Activated naive CD4-positive, alpha-beta T cell treated with anti-CD3 and anti-CD28 coated beads, Interleukin-2, amount 10 ng/mL, durations not matched to agents 7 days and 5 days (primary cell): ENCODE measurements at regions not wholly inside any gene's neighbourhood (a gene's known extent, or its start where the extent isn't known, plus 50 kb on each side); places are given as distances from the start of the nearest gene placed in this dataset.
"Not testable (repeated sequence)": the region's sequence is repeated elsewhere in the genome, so short reads cannot be mapped to it uniquely, and the experiment has no call there.

Experiments used
- CTCF ChIA-PET: fragments of 350-600 bp; sonication (Branson Sonifier 250); formaldehyde crosslinking; loops from one replicate; lab custom pipeline; 2021; ENCODE audit warnings: antibody characterized with exemption; lab: Charles Lee
- DNase-seq: peaks from one replicate; pipeline ENCODE4 v3.0.0-alpha.2; 2020
- H3K27ac Mint-ChIP-seq: one replicate; pipeline ENCODE4 v1.8.0; 2021; ENCODE audit warnings: mild to moderate bottlenecking, moderate library complexity, mixed read lengths
- H3K27me3 Mint-ChIP-seq: one replicate; pipeline ENCODE4 v1.8.0; 2021; ENCODE audit warnings: mild to moderate bottlenecking, mixed read lengths
- H3K36me3 Mint-ChIP-seq: one replicate; pipeline ENCODE4 v1.8.0; 2021; ENCODE audit warnings: mixed read lengths
- H3K4me1 Mint-ChIP-seq: one replicate; pipeline ENCODE4 v1.8.0; 2021; ENCODE audit warnings: mixed read lengths
- H3K4me3 Mint-ChIP-seq: one replicate; pipeline ENCODE4 v1.8.0; 2021; ENCODE audit warnings: mild to moderate bottlenecking, moderate library complexity, mixed read lengths
- H3K9me3 Mint-ChIP-seq: one replicate; pipeline ENCODE4 v1.8.0; 2021; ENCODE audit warnings: mixed read lengths

DNA sequence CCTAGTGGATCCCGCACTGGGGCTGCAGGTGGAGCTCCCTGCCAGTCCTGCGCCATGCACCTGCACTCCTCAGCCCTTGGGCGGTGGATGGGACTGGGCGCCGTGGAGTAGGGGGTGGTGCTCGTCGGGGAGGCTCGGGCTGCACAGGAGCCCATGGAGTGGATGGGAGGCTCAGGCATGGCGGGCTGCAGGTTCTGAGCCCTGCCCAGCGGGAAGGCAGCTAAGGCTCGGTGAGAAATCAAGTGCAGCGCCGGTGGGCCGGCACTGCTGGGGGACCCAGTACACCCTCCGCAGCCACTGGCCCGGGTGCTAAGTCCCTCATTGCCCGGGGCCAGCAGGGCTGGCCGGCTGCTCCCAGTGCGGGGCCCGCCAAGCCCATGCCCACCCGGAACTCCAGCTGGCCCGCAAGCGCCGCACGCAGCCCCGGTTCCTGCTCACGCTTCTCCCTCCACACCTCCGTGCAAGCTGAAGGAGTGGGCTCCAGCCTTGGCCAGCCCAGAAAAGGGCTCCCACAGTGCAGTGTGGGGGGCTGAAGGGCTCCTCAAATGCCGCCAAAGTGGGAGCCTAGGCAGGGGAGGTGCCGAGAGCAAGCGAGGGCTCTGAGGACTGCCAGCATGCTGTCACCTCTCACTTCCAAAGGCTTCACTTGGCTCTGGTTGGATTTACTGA is 342.5 kb downstream of the KCNN2 start:
- H3K4me1 Mint-ChIP-seq, H3K27ac Mint-ChIP-seq, H3K27me3 Mint-ChIP-seq, DNase-seq, H3K9me3 Mint-ChIP-seq, CTCF ChIA-PET, H3K36me3 Mint-ChIP-seq, H3K4me3 Mint-ChIP-seq: not testable (repeated sequence)

DNA sequence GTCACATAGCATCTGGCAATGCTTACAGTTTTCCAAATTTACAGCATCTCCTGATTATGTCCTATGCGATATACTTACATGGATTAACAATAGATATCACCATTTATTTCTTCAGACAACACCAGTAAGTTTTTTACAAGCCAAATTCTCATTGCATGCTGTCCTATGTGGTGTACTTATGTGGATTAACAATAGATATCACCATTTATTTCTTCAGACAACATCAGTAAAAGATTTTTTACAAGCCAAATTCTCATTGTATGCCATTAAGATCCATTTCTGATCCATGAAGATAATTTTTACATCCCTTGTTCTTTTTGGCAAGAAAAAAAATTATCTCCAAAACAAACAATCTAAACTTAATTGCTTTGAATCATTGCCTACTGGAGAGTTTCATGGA is 340.9 kb downstream of the KCNN2 start:
- Mint-ChIP-seq H3K27ac (no peak overlapping the region), H3K27me3 (no peaks in the 10 kb centered on the region), H3K4me3 (no peak overlapping the region), H3K9me3 (peaks cover 4% of the 10 kb centered on the region), H3K4me1 (no peaks in the 10 kb centered on the region), H3K36me3 (no peaks in the 10 kb centered on the region)
- no peak for DNase-seq
- CTCF ChIA-PET, result no interaction called here

DNA sequence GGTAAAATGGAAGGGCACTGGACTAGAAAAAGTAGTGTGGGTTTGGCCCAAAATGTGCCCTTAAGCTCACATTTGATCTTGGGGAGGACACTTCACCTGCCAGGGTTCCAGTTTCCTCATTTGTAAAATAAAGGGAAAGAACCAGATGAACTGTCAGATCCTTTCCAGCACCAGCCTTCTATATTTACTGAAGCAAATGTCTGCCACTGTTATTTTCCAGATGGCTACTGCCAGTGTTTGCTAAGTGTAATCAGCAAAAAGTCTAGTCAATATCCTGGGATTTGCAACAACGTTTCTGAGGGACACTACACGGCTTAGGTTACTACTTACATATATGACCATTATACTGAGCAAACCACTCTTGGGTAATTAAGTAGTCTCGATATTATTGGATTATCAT is 340.3 kb downstream of the KCNN2 start:
- peaks cover 4% of the 10 kb centered on the region for H3K9me3 Mint-ChIP-seq
- H3K27ac Mint-ChIP-seq, result no peak overlapping the region
- H3K36me3 Mint-ChIP-seq, result no peaks in the 10 kb centered on the region
- no peak for DNase-seq
- H3K27me3 Mint-ChIP-seq, result no peaks in the 10 kb centered on the region
- CTCF ChIA-PET, result no interaction called here
- no peaks in the 10 kb centered on the region for H3K4me1 Mint-ChIP-seq
- H3K4me3 Mint-ChIP-seq, result no peak overlapping the region

DNA sequence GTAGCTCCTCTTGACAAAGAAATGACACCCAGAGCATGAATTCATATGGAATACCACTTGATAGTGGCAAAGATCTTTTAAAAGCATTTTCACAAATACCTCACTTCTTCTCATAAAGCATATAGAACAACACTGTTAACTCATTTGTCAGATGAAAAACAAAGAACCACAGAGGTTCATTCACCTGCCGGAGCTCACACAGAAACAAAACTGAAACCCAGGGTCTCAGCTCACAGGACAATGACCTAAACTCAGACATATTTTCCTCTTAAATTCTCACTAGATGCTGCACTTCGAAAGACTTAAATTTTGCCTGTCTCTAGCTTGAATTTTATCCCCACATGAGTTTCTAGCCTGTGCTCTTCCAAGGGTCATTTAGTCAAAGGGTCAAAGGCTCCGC is 339.0 kb downstream of the KCNN2 start:
- Mint-ChIP-seq H3K27me3 (no peaks in the 10 kb centered on the region), H3K27ac (no peak overlapping the region), H3K36me3 (no peaks in the 10 kb centered on the region), H3K4me3 (no peak overlapping the region), H3K4me1 (no peaks in the 10 kb centered on the region), H3K9me3 (peaks cover 7% of the 10 kb centered on the region)
- DNase-seq, result no peak
- CTCF ChIA-PET, result no interaction called here

DNA sequence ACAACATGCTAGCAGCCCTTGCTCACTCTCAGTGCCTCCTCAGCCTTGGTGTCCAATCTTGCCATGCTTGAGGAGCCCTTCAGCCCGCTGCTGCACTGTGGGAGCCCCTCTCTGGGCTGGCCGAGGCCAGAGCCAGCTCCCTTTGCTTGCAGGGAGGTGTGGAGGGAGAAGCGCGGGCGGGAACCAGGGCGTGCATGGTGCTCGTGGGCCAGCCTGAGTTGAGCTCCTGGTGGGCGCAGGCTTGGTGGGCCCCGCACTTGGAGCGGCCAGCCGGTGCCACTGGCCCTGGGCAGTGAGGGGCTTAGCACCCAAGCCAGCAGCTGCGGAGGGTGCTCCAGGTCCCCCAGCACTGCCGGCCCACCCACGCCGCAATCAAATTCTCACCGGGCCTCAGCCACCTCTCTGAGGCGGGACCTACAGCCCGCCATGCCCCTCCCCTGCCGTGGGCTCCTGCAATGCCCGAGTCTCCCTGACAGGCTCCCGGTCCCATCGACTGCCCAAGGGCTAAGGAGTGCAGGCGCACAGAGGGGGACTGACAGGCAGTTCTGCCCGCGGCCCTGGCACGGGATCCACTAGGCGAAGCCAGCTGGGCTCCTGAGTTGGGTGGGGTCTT is 333.5 kb downstream of the KCNN2 start:
- H3K27me3 Mint-ChIP-seq, result no peaks in the 10 kb centered on the region
- H3K4me1 Mint-ChIP-seq, result no peaks in the 10 kb centered on the region
- H3K4me3 Mint-ChIP-seq, result no peak overlapping the region
- no peak overlapping the region for H3K27ac Mint-ChIP-seq
- peaks cover 6% of the 10 kb centered on the region for H3K9me3 Mint-ChIP-seq
- CTCF ChIA-PET, result no interaction called here
- H3K36me3 Mint-ChIP-seq, result no peaks in the 10 kb centered on the region
- DNase-seq, result no peak

DNA sequence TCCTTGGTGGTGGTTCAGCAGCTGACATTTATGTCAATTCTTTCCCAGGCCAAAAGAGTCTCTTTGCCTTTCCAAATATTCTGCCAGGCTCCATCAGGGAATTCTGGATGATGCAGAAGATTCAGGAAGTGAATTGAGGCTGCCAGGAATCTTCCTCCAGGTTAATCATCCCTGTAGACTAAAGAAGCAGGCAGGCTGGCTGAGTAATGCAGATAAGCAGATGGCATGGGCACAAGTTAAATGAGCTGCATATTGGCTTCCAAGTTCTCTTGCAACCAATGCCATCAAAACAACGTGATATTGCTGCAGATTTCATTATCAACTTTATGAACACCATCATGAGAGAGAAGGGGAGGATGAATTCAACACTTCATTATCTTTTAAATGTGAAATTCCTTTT is 324.5 kb downstream of the KCNN2 start:
- no peak for DNase-seq
- Mint-ChIP-seq H3K4me1 (no peaks in the 10 kb centered on the region), H3K9me3 (peaks cover 2% of the 10 kb centered on the region), H3K36me3 (no peaks in the 10 kb centered on the region), H3K27me3 (no peaks in the 10 kb centered on the region), H3K27ac (no peak overlapping the region), H3K4me3 (no peak overlapping the region)
- CTCF ChIA-PET, result no interaction called here

DNA sequence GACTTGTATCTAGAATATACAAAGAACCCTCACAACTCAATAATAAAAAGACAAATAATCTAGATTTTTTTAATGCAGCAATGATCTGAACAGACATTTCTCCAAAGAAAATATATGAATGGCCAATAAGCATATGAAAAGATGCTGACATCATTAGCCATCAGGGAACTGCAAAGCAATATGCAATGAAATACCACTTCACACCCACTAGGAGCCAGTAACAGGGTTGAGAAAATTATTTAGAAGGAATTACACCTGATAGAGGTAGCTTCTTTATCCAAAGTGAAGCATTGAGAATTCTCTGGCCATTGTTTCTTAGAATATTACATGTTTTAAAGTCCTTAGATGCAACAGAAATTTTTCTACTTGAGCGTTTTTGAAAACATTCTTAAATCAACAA is 316.9 kb downstream of the KCNN2 start:
- H3K4me3 Mint-ChIP-seq, result no peak overlapping the region
- no peaks in the 10 kb centered on the region for H3K27me3 Mint-ChIP-seq
- no peak for DNase-seq
- no peaks in the 10 kb centered on the region for H3K36me3 Mint-ChIP-seq
- CTCF ChIA-PET, result no interaction called here
- no peak overlapping the region for H3K27ac Mint-ChIP-seq
- H3K4me1 Mint-ChIP-seq, result no peaks in the 10 kb centered on the region
- peaks cover 2% of the 10 kb centered on the region for H3K9me3 Mint-ChIP-seq

DNA sequence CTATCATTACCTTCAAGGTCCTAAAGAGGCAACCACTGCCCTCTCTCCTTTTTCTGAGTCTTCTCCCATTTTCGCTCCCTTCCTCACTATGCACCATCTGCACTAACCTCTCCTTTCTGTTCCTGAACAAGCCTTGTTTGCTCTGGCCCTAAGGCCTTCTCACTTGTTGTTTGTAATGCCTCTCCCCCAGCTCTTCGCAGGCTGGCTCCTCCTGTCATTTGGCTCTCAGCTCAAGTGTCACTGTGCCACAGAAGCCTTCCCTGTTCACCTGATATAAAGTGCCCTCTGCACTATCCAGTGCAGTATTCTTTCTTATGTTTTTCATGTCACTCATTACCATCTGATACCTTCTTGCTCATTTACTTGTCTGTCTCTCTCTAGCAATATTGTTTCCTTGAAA is 303.7 kb downstream of the KCNN2 start:
- H3K9me3 Mint-ChIP-seq, result peaks cover 12% of the 10 kb centered on the region
- H3K4me3 Mint-ChIP-seq, result no peak overlapping the region
- CTCF ChIA-PET, result no interaction called here
- H3K27me3 Mint-ChIP-seq, result no peaks in the 10 kb centered on the region
- H3K4me1 Mint-ChIP-seq, result no peaks in the 10 kb centered on the region
- H3K36me3 Mint-ChIP-seq, result no peaks in the 10 kb centered on the region
- no peak for DNase-seq
- no peak overlapping the region for H3K27ac Mint-ChIP-seq

DNA sequence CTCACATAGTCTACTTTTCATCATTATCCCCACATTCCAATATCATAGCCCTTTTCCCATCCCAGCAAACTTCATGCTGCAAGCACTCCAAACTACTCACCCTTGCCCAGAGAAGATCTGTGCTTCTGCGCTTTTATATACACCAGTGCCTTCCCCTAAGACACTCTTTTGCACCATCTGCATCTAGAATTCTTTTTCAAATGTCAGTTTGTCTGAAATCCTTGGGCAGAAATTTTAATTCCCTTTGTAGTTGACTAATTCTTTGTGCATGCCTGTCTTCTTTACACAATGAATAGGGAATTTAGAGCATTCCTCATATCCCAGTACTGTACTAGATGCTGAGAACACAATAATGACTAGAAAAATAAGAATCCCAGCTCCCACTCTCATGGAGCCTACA is 298.9 kb downstream of the KCNN2 start:
- H3K36me3 Mint-ChIP-seq, result no peaks in the 10 kb centered on the region
- H3K4me3 Mint-ChIP-seq, result no peak overlapping the region
- no peaks in the 10 kb centered on the region for H3K4me1 Mint-ChIP-seq
- H3K27ac Mint-ChIP-seq, result no peak overlapping the region
- CTCF ChIA-PET, result interaction anchor here (0.6 kb wide), 1 partner anchor 22 kb away, joined by 3 read pairs; no protein-coding TSS in a partner anchor
- no peak for DNase-seq
- H3K9me3 Mint-ChIP-seq, result peaks cover 14% of the 10 kb centered on the region
- H3K27me3 Mint-ChIP-seq, result no peaks in the 10 kb centered on the region

DNA sequence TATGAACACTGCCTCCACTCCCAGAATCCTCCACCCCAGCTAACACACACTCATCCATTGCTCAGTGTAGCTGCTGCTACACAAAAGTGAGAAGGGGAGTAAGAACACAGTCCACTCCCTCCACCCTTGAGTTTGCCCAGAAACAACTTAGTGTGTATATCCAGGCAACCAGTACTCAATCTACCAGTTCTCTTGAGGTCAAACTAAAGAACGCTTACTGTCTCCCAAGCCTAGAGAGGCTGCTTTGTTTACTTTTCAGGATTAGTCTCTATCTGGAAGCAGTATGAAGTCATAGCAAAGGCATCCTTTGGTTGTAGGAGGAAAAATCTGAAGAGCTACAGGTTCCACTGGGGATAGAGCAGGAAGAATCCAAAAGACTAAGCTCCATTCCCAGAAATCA is 296.3 kb downstream of the KCNN2 start:
- no peaks in the 10 kb centered on the region for H3K4me1 Mint-ChIP-seq
- H3K27ac Mint-ChIP-seq, result no peak overlapping the region
- peaks cover 11% of the 10 kb centered on the region for H3K9me3 Mint-ChIP-seq
- no peaks in the 10 kb centered on the region for H3K36me3 Mint-ChIP-seq
- no peak overlapping the region for H3K4me3 Mint-ChIP-seq
- H3K27me3 Mint-ChIP-seq, result no peaks in the 10 kb centered on the region
- no peak for DNase-seq
- CTCF ChIA-PET, result no interaction called here

DNA sequence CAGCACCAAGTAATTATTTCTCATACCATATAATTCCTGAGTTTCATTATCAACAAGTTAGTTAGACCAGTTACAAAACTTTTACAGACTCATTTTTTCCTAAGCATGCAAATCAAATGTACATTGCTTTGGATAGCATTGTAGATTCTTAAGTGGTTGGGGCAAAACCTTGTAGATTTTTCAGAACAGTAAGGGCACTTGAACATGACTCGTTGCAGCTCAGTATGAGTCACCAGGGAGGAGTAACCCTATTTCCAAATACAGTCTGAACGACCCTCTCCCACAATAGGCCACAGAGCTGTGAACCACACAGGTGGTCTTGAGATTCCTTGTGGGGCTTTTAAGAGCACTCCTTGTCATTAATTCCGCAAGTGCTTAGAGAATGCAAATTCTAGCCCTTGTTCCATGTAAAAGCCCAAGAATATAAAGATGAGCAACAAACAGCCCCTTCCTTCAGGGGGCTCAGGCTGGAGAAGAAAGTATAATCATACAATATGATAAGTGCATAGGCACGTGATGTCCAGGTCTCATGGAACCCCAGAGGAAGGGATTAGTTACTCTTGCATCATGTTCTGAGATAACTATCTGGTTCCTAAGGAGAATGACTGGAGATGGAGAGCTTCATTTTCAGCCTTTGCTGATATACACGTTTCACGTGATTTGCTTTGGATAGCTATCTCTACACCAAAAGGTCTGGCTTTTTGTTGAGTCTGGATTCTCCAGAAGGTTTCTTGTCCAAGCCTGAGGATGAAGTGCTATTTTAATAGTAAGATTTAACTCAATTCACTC is 295.7 kb downstream of the KCNN2 start:
- Mint-ChIP-seq H3K27me3 (no peaks in the 10 kb centered on the region), H3K4me1 (no peaks in the 10 kb centered on the region), H3K27ac (no peak overlapping the region), H3K4me3 (no peak overlapping the region), H3K9me3 (peaks cover 11% of the 10 kb centered on the region), H3K36me3 (no peaks in the 10 kb centered on the region)
- DNase-seq, result no peak
- CTCF ChIA-PET, result no interaction called here

DNA sequence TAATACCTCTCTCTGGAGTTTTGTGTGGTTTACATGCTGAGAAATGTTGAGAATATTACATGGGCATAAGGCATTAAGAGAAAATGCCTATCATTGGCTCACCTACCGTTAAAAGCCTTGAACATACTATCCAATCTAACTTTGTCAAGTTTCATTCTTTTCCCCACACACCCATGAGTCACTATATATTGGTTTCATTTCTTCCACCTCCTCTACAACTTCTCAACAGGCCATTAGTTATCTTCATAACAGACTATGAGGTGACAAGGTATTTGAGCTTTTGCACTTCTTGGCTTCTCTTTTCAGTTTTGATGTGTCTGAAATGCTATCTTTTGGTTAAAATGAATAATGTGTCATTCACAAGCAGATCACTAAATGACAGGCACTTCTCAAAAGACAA is 288.0 kb downstream of the KCNN2 start:
- CTCF ChIA-PET, result no interaction called here
- Mint-ChIP-seq H3K27me3 (no peaks in the 10 kb centered on the region), H3K27ac (no peak overlapping the region), H3K4me3 (no peak overlapping the region), H3K9me3 (no peaks in the 10 kb centered on the region), H3K4me1 (no peaks in the 10 kb centered on the region), H3K36me3 (no peaks in the 10 kb centered on the region)
- DNase-seq, result no peak

DNA sequence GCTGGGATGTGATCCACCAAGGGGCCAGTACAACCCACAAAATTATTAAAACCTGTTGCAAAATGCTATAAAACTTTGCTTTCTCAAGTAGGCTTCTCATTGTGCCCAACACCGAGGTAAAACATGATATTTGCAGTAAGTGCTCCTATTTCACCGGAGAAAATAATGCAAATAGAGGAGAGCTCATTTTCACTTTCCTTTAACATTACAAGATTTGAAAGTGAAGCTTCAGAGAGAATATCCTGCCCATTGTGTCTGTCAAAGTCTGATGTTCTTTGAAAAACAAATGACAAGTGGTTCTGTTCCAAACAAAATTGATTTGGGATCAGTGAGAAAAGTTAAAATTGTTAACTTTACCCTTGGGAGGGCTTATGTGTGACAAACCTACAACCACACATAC is 287.1 kb downstream of the KCNN2 start:
- no peaks in the 10 kb centered on the region for H3K27me3 Mint-ChIP-seq
- H3K9me3 Mint-ChIP-seq, result no peaks in the 10 kb centered on the region
- H3K4me1 Mint-ChIP-seq, result no peaks in the 10 kb centered on the region
- H3K36me3 Mint-ChIP-seq, result no peaks in the 10 kb centered on the region
- no peak overlapping the region for H3K27ac Mint-ChIP-seq
- no peak for DNase-seq
- CTCF ChIA-PET, result no interaction called here
- no peak overlapping the region for H3K4me3 Mint-ChIP-seq

DNA sequence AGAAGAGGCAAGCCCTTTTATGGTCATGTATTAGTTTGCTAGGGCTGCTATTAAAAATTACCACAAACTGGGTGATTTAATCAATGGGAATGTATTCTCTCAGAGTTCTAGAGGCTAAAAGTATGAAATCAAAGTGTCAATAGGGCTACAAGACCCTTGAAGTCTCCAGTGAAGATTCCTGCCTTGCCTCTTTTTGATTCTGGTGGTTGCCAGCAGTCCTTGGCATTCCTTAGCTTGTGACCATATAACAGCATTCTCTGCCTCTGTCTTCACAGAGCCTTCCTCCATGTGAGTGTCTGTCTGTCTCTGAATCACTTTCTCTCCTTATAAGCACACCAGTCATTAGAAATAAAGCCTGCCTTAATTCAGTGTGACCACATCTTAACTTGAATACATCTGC is 282.7 kb downstream of the KCNN2 start:
- Mint-ChIP-seq H3K36me3 (no peaks in the 10 kb centered on the region), H3K4me1 (no peaks in the 10 kb centered on the region), H3K27me3 (no peaks in the 10 kb centered on the region), H3K9me3 (peaks cover 8% of the 10 kb centered on the region), H3K27ac (no peak overlapping the region), H3K4me3 (no peak overlapping the region)
- CTCF ChIA-PET, result no interaction called here
- no peak for DNase-seq

DNA sequence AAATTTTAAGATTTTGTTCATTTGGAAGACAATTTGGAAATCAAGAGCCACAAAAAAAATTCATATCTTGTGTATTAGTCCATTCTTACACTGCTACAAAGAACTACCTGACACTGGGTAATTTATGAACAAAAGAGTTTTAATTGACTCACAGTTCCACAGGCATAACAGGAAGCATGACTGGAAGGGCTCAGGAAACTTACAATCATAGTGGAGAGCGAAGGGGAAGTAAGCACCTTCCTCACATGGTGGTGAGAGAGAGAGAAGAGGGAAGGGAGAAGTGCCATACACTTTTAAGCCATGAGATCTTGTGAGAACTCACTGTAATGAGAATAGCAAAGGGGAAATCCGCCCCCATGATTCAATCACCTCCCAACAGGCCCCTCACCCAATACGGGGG is 274.4 kb downstream of the KCNN2 start:
- H3K9me3 Mint-ChIP-seq, result peaks cover 5% of the 10 kb centered on the region
- H3K27me3 Mint-ChIP-seq, result no peaks in the 10 kb centered on the region
- H3K4me1 Mint-ChIP-seq, result no peaks in the 10 kb centered on the region
- CTCF ChIA-PET, result no interaction called here
- no peak overlapping the region for H3K4me3 Mint-ChIP-seq
- H3K27ac Mint-ChIP-seq, result no peak overlapping the region
- H3K36me3 Mint-ChIP-seq, result no peaks in the 10 kb centered on the region
- no peak for DNase-seq
